WTC11 (cell line): ENCODE measurements at regions not wholly inside any gene's neighbourhood (a gene's known extent, or its start where the extent isn't known, plus 50 kb on each side); places are given as distances from the start of the nearest gene placed in this dataset.

Experiments
- ATAC-seq: fragments of 200-7000 bp; cut with Tn5 transposase; 2 replicates; pipeline ENCODE4 v1.10.0; 2021; ENCODE audit warnings: mild to moderate bottlenecking, moderate library complexity
- CTCF ChIA-PET: fragments of 300-600 bp; sonication (Branson Sonifier 250); formaldehyde crosslinking; loops from one replicate; lab custom pipeline; 2021; ENCODE audit warnings: antibody characterized with exemption; lab: Charles Lee
- POLR2A ChIA-PET: fragments of 350-600 bp; sonication (Branson Sonifier 250); formaldehyde crosslinking; loops from one replicate; lab custom pipeline; 2021; ENCODE audit warnings: antibody characterized with exemption; lab: Charles Lee
- DNase-seq: peaks from one replicate; pipeline ENCODE4 v3.0.0; 2021; ENCODE audit warnings: low spot score
- H3K27ac Mint-ChIP-seq: 2 replicates; pipeline ENCODE4 v1.8.0; 2021; ENCODE audit warnings: mixed read lengths
- H3K27me3 Mint-ChIP-seq: 2 replicates; pipeline ENCODE4 v1.8.0; 2021; ENCODE audit warnings: low read depth, mild to moderate bottlenecking, moderate library complexity, mixed read lengths
- H3K36me3 Mint-ChIP-seq: 2 replicates; pipeline ENCODE4 v1.8.0; 2021; ENCODE audit warnings: mixed read lengths
- H3K4me1 Mint-ChIP-seq: 2 replicates; pipeline ENCODE4 v1.8.0; 2022; ENCODE audit warnings: mixed read lengths
- H3K4me3 Mint-ChIP-seq: 2 replicates; pipeline ENCODE4 v1.8.0; 2021; ENCODE audit warnings: mild to moderate bottlenecking, moderate library complexity, mixed read lengths
- H3K9me3 Mint-ChIP-seq: 2 replicates; pipeline ENCODE4 v1.8.0; 2021; ENCODE audit warnings: mixed read lengths
- ATF1 ChIP-seq: sonication (generic); formaldehyde crosslinking; IDR thresholded peaks from 2 replicates; pipeline ENCODE4 v1.8.1; 2023; ENCODE audit warnings: mild to moderate bottlenecking, moderate library complexity, missing genetic modification reagents
- CDX4 ChIP-seq: fragments of 250-450 bp; sonication (Bioruptor Pico); IDR thresholded peaks from 2 replicates; pipeline ENCODE4 v1.9.0; 2021; ENCODE audit warnings: moderate library complexity, mild to moderate bottlenecking, inconsistent platforms, borderline replicate concordance
- ELF4 ChIP-seq: sonication (generic); formaldehyde crosslinking; IDR thresholded peaks from 2 replicates; pipeline ENCODE4 v1.8.1; 2022; ENCODE audit warnings: low read depth, mild to moderate bottlenecking, moderate library complexity, missing genetic modification reagents
- HMGA2 ChIP-seq: fragments of 250-450 bp; sonication (Bioruptor Pico); IDR thresholded peaks from 2 replicates; pipeline ENCODE4 v1.4.0; 2021; ENCODE audit warnings: mild to moderate bottlenecking, moderate library complexity
- JAZF1 ChIP-seq: fragments of 250-450 bp; sonication (Bioruptor Pico); IDR thresholded peaks from 2 replicates; pipeline ENCODE4 v1.9.0; 2021; ENCODE audit warnings: moderate library complexity, mild to moderate bottlenecking, inconsistent platforms
- PRDM15 ChIP-seq: sonication (generic); formaldehyde crosslinking; IDR thresholded peaks from 2 replicates; pipeline ENCODE4 v1.8.0; 2022; ENCODE audit warnings: missing genetic modification reagents
- TEAD4 ChIP-seq: sonication (generic); formaldehyde crosslinking; IDR thresholded peaks from 2 replicates; pipeline ENCODE4 v1.8.0; 2022; ENCODE audit warnings: mild to moderate bottlenecking, missing genetic modification reagents
- ZNF232 ChIP-seq: sonication (generic); formaldehyde crosslinking; IDR thresholded peaks from 2 replicates; pipeline ENCODE4 v1.8.0; 2022; ENCODE audit warnings: mild to moderate bottlenecking, missing genetic modification reagents
- ZNF396 ChIP-seq: fragments of 250-450 bp; sonication (Bioruptor Pico); IDR thresholded peaks from 2 replicates; pipeline ENCODE4 v1.8.0; 2021; ENCODE audit warnings: mild to moderate bottlenecking, moderate library complexity, borderline replicate concordance
- ZNF416 ChIP-seq: fragments of 250-450 bp; sonication (Bioruptor Pico); IDR thresholded peaks from 2 replicates; pipeline ENCODE4 v1.9.0; 2021; ENCODE audit warnings: mild to moderate bottlenecking, inconsistent platforms
- TF ChIP-seq, protein P1 (sequence below): sonication (generic); formaldehyde crosslinking; conservative IDR thresholded peaks from 2 replicates; pipeline ENCODE4 v1.8.1; 2022; ENCODE audit warnings: mild to moderate bottlenecking, missing genetic modification reagents
- TF ChIP-seq, protein P2 (sequence below): sonication (generic); formaldehyde crosslinking; IDR thresholded peaks from 2 replicates; pipeline ENCODE4 v1.8.1; 2023; ENCODE audit warnings: mild to moderate bottlenecking, missing genetic modification reagents, borderline replicate concordance
- TF ChIP-seq, protein P3 (sequence below): sonication (generic); formaldehyde crosslinking; IDR thresholded peaks from 2 replicates; pipeline ENCODE4 v1.8.1; 2022; ENCODE audit warnings: mild to moderate bottlenecking, missing genetic modification reagents, moderate library complexity, borderline replicate concordance
- TF ChIP-seq, protein P4 (sequence below): fragments of 250-450 bp; sonication (Bioruptor Pico); IDR thresholded peaks from 2 replicates; pipeline ENCODE4 v1.8.0; 2021; ENCODE audit warnings: mild to moderate bottlenecking
- TF ChIP-seq, protein P5 (sequence below): sonication (generic); formaldehyde crosslinking; IDR thresholded peaks from 2 replicates; pipeline ENCODE4 v1.8.1; 2023; ENCODE audit warnings: mild to moderate bottlenecking, missing genetic modification reagents, moderate library complexity

DNA sequence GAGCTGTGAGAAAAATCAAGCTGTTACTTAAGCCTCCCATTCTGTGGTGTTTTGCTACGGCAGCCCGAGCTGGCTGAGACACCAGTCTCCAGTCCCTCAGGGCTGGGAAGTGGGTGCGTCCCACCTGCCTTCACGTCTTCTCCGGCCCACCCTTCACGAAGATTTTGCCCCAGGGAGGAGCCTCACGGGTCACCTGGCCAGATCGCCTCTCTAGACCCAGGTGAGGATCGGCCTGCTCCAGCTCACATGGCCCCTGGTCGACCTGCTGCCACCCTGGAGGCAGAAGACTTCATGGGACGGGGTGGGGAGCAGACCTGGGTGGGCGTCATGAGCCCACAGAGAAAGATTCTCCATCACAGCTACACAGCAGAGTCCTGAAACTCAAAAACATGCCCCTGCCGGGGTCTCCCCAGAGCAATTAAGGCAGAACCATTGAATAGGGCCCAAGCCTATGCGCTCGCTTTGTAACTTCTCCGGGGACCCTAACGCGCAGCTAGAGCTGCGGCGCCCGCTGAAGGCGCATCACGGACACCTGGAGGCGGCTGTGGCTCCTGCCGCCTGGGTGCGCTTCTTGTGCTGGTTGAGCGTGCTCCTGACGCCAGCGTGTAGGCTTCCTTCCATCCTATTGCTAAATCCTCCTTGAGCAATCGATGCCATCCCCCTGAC lies 92.6 kb upstream of the ALDH1A3 start:
- Mint-ChIP-seq H3K4me3 (no peak overlapping the region), H3K27ac (no peak overlapping the region), H3K36me3 (no peaks in the 10 kb centered on the region; the same call in none of the 2 replicates), H3K9me3 (peaks cover 5% of the 10 kb centered on the region; the same call in 1 of the 2 replicates), H3K4me1 (peaks cover 2% of the 10 kb centered on the region; the same call in 1 of the 2 replicates), H3K27me3 (no peaks in the 10 kb centered on the region)
- POLR2A ChIA-PET: no interaction called here
- DNase-seq: peak; percentile 5
- ATAC-seq: no peak
- TF ChIP-seq ZNF232: no peak
- TF ChIP-seq ELF4 (CRISPR knock-in tag): no peak
- TF ChIP-seq JAZF1: no peak
- TF ChIP-seq TEAD4 (CRISPR knock-in tag): no peak
- TF ChIP-seq, protein P1, sequence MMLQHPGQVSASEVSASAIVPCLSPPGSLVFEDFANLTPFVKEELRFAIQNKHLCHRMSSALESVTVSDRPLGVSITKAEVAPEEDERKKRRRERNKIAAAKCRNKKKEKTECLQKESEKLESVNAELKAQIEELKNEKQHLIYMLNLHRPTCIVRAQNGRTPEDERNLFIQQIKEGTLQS (CRISPR knock-in tag): no peak
- TF ChIP-seq, protein P2, sequence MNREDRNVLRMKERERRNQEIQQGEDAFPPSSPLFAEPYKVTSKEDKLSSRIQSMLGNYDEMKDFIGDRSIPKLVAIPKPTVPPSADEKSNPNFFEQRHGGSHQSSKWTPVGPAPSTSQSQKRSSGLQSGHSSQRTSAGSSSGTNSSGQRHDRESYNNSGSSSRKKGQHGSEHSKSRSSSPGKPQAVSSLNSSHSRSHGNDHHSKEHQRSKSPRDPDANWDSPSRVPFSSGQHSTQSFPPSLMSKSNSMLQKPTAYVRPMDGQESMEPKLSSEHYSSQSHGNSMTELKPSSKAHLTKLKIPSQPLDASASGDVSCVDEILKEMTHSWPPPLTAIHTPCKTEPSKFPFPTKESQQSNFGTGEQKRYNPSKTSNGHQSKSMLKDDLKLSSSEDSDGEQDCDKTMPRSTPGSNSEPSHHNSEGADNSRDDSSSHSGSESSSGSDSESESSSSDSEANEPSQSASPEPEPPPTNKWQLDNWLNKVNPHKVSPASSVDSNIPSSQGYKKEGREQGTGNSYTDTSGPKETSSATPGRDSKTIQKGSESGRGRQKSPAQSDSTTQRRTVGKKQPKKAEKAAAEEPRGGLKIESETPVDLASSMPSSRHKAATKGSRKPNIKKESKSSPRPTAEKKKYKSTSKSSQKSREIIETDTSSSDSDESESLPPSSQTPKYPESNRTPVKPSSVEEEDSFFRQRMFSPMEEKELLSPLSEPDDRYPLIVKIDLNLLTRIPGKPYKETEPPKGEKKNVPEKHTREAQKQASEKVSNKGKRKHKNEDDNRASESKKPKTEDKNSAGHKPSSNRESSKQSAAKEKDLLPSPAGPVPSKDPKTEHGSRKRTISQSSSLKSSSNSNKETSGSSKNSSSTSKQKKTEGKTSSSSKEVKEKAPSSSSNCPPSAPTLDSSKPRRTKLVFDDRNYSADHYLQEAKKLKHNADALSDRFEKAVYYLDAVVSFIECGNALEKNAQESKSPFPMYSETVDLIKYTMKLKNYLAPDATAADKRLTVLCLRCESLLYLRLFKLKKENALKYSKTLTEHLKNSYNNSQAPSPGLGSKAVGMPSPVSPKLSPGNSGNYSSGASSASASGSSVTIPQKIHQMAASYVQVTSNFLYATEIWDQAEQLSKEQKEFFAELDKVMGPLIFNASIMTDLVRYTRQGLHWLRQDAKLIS: no peak
- TF ChIP-seq, protein P3, sequence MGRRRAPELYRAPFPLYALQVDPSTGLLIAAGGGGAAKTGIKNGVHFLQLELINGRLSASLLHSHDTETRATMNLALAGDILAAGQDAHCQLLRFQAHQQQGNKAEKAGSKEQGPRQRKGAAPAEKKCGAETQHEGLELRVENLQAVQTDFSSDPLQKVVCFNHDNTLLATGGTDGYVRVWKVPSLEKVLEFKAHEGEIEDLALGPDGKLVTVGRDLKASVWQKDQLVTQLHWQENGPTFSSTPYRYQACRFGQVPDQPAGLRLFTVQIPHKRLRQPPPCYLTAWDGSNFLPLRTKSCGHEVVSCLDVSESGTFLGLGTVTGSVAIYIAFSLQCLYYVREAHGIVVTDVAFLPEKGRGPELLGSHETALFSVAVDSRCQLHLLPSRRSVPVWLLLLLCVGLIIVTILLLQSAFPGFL: no peak
- no peak for TF ChIP-seq CDX4 (CRISPR knock-in tag)
- CTCF ChIA-PET: no interaction called here

DNA sequence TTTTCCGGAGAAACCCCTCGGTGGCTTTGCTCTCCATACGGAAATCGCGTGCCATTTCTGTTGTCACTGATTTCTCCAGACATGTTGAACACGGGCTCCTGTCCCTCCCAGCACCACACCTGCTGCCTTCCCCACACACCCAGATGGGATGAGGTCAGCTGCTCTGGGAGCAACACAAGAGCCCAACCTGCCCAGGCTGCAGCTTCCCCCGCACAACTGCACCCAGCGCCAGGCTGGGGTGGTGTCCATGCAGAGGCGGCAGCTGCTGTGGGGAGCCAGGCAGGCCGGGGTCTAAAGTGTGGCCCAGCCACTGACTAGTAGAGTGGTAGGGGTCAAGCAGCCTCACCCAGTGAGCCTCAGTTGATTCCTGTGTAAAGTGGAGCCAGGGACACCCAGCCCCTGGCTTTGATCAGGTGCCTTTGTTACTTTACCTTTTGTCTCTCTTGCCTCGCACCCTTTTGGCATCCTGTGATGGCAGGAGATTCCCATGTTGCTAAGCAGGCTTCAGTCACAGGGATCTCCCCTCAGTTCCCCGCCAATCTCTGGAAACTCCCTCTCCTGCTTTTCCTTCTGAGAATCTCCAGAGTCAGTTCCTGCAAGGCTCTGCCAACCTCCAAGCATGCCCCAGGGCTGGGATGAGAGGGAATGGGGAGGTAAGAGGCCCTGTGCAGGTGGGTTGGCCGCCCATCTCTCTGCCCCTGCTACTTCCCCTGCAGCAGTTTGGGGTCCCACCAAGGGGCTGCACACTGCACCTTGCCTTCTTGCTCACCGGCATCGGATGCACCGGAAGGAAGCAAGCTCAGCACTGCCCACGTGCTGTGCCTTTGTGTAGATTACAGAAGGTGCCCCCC lies 91.8 kb upstream of the ALDH1A3 start:
- Mint-ChIP-seq H3K4me3 (no peak overlapping the region), H3K27ac (no peak overlapping the region), H3K36me3 (no peaks in the 10 kb centered on the region; the same call in 1 of the 2 replicates), H3K27me3 (no peaks in the 10 kb centered on the region), H3K4me1 (no peaks in the 10 kb centered on the region), H3K9me3 (peaks cover 7% of the 10 kb centered on the region)
- no peak for ATAC-seq
- ChIA-PET POLR2A (no interaction called here), CTCF (no interaction called here)
- DNase-seq: peak; percentile 10
- TF ChIP-seq, protein P3: no peak
- TF ChIP-seq TEAD4 (CRISPR knock-in tag) (no peak), PRDM15 (CRISPR knock-in tag) (no peak), ZNF396 (CRISPR knock-in tag) (no peak), ATF1 (CRISPR knock-in tag) (no peak), ZNF416 (CRISPR knock-in tag) (no peak), HMGA2 (no peak)
- TF ChIP-seq, protein P4, sequence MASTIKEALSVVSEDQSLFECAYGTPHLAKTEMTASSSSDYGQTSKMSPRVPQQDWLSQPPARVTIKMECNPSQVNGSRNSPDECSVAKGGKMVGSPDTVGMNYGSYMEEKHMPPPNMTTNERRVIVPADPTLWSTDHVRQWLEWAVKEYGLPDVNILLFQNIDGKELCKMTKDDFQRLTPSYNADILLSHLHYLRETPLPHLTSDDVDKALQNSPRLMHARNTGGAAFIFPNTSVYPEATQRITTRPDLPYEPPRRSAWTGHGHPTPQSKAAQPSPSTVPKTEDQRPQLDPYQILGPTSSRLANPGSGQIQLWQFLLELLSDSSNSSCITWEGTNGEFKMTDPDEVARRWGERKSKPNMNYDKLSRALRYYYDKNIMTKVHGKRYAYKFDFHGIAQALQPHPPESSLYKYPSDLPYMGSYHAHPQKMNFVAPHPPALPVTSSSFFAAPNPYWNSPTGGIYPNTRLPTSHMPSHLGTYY (CRISPR knock-in tag): no peak
- TF ChIP-seq, protein P5, sequence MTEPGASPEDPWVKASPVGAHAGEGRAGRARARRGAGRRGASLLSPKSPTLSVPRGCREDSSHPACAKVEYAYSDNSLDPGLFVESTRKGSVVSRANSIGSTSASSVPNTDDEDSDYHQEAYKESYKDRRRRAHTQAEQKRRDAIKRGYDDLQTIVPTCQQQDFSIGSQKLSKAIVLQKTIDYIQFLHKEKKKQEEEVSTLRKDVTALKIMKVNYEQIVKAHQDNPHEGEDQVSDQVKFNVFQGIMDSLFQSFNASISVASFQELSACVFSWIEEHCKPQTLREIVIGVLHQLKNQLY (CRISPR knock-in tag): no peak
